ENCODE measurements at regions not wholly inside any gene's neighbourhood (a gene's known extent, or its start where the extent isn't known, plus 50 kb on each side); places are given as distances from the start of the nearest gene placed in this dataset.

DNA sequence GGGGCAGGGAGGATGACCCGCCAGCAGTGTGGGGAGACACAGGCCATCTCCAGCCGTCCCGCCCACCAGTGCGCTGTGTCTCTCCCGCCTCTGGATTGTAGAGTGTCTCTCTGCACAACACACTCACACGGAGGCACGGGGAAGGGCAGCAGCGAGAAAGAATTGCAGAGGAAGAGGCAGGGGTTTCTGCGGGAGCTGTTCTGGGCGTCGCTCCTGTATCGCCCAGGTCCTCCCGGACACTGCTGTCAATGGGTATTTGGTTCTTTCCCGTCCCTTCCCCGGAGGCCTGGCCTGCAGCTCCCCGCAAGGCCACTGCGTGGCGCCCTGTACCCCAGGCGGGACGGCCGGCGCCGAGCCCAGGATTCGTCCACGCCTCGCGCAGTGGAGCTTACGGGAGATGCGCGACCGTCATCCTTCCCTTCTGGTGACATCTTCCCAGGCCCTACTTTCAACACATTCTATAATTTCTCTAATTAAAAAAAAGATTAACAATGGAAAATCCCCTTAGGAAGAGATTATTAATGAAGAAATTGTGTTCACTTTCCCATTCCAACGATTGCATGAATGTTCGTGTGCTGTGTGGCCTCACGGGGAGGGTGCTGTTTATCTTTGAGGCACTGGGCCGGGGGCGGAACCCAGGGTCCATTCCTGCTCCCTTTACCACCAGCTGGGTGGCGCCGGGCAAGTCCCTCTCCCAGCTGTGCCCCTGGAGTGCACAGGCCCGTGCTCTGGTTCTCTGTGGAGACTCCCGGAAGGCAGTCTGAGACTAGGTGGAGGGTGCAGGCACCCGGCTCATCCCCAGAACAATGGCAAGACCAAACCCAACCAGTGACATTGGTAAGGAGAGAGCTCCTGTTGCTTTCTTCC, 95.7 kb downstream of the CPZ start:
- H3K36me3 ChIP-seq (ENCODE audit: insufficient read depth, low read depth, low read length) = no peaks in the 10 kb centered on the region
- H3K4me3 ChIP-seq (ENCODE audit: low read length) = no peak overlapping the region
- no peaks in the 10 kb centered on the region for H3K9me3 ChIP-seq (ENCODE audit: insufficient read depth, low read depth, low read length)
- no peaks in the 10 kb centered on the region for H3K4me1 ChIP-seq (ENCODE audit: insufficient read depth, low read length)
- H3K27ac ChIP-seq (ENCODE audit: low read length) = no peak overlapping the region
- no peak overlapping the region for H3K9ac ChIP-seq (ENCODE audit: low read depth, low read length)
- H3K27me3 ChIP-seq (ENCODE audit: insufficient read depth, low read length) = peaks cover 73% of the 10 kb centered on the region

DNA sequence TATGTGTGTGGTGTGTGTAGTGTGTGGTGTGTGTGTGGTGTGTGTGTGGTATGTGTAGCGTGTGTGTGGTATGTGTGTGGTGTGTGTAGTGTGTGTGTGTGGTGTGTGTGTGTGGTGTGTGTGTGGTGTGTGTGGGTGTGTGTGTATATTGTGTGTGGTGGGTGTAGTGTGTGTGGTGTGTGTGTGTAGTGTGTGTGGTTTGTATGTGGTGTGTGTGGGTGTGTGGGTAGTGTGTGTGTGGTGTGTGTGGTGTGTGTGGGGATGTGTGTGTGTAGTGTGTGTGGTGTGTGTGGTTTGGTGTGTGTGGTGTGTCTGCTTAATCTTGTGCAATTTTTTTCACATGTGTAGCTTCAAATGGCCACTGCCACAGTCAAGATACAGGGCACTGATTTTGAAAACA, 94.5 kb downstream of the CPZ start:
- Histone ChIP-seq H3K4me1 (ENCODE audit: insufficient read depth, low read length) (no peaks in the 10 kb centered on the region), H3K9me3 (ENCODE audit: insufficient read depth, low read depth, low read length) (no peaks in the 10 kb centered on the region), H3K36me3 (ENCODE audit: insufficient read depth, low read depth, low read length) (no peaks in the 10 kb centered on the region), H3K27ac (ENCODE audit: low read length) (no peak overlapping the region), H3K27me3 (ENCODE audit: insufficient read depth, low read length) (peaks cover 73% of the 10 kb centered on the region), H3K9ac (ENCODE audit: low read depth, low read length) (no peak overlapping the region), H3K4me3 (ENCODE audit: low read length) (no peak overlapping the region)

DNA sequence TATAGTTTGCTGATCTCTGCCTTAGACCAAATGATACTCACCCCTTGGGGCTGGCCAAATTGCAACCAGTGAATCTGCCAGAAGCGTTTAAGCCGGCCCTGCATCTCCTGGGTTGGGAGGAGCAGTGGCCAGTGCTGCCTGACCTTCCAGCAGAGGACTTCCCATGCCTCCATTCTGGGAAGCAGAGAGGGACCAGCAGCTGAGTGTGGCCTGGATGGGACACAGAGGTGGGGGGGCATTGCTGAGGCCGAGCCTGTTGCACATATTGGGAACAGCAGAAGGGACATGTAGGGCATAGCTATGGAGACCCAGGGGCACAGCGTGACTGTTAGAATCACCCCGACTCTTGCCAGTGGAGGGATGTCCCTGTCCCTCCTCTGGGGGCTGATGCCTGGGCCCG, 93.3 kb downstream of the CPZ start:
- H3K4me1 ChIP-seq (ENCODE audit: insufficient read depth, low read length) = no peaks in the 10 kb centered on the region

DNA sequence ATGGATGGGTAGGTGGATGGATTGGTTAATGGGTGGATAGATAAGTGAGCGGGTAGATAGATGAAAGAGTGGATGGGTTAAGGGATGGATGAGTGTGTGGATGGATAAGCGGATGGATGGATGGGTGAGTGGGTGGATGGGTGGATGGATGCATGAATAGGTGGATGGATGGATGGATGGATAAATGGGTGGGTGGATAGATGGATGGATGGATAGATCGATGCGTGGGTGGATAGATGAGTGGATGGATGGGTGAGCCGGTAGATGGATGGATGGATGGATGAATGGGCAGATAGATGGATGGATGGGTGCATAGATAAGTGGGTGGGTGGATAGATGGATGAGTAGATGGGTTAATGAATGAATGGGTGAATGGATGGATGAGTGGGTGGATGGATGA, 90.9 kb downstream of the CPZ start:
- Histone ChIP-seq H3K4me3 (ENCODE audit: low read length) (no peak overlapping the region), H3K27ac (ENCODE audit: low read length) (no peak overlapping the region), H3K36me3 (ENCODE audit: insufficient read depth, low read depth, low read length) (no peaks in the 10 kb centered on the region), H3K9me3 (ENCODE audit: insufficient read depth, low read depth, low read length) (no peaks in the 10 kb centered on the region), H3K27me3 (ENCODE audit: insufficient read depth, low read length) (peaks cover 56% of the 10 kb centered on the region), H3K9ac (ENCODE audit: low read depth, low read length) (no peak overlapping the region), H3K4me1 (ENCODE audit: insufficient read depth, low read length) (no peaks in the 10 kb centered on the region)

More for the DNA sequence above, 93.3 kb downstream of the CPZ start:
- H3K9ac ChIP-seq (ENCODE audit: low read depth, low read length) = no peak overlapping the region
- H3K4me3 ChIP-seq (ENCODE audit: low read length) = no peak overlapping the region
- peaks cover 71% of the 10 kb centered on the region for H3K27me3 ChIP-seq (ENCODE audit: insufficient read depth, low read length)
- H3K27ac ChIP-seq (ENCODE audit: low read length) = no peak overlapping the region
- no peaks in the 10 kb centered on the region for H3K9me3 ChIP-seq (ENCODE audit: insufficient read depth, low read depth, low read length)
- no peaks in the 10 kb centered on the region for H3K36me3 ChIP-seq (ENCODE audit: insufficient read depth, low read depth, low read length)

DNA sequence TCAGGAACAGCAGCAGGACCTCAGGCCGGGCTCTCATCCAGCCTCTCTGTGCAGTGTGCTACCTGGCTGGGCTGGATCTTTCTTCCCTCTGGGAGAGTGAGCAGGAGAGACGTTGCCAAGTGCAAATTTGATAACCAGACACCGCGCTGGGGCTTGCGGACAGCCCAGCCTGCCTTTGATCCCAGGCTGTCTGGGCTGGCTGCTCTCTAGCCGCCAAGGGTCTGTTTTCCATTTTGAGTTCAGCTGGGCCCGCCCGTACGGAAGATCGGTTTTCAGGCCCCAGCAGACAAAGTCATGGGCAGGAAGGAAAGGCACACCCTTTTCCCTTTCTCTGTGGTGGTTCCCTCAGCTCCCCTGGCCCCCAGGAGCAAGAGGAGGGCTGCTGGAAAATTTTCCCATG, 90.2 kb downstream of the CPZ start:
- H3K27ac ChIP-seq (ENCODE audit: low read length) = no peak overlapping the region
- no peak overlapping the region for H3K9ac ChIP-seq (ENCODE audit: low read depth, low read length)
- H3K27me3 ChIP-seq (ENCODE audit: insufficient read depth, low read length) = peaks cover 49% of the 10 kb centered on the region
- no peaks in the 10 kb centered on the region for H3K4me1 ChIP-seq (ENCODE audit: insufficient read depth, low read length)
- no peaks in the 10 kb centered on the region for H3K36me3 ChIP-seq (ENCODE audit: insufficient read depth, low read depth, low read length)
- H3K9me3 ChIP-seq (ENCODE audit: insufficient read depth, low read depth, low read length) = no peaks in the 10 kb centered on the region
- no peak overlapping the region for H3K4me3 ChIP-seq (ENCODE audit: low read length)

DNA sequence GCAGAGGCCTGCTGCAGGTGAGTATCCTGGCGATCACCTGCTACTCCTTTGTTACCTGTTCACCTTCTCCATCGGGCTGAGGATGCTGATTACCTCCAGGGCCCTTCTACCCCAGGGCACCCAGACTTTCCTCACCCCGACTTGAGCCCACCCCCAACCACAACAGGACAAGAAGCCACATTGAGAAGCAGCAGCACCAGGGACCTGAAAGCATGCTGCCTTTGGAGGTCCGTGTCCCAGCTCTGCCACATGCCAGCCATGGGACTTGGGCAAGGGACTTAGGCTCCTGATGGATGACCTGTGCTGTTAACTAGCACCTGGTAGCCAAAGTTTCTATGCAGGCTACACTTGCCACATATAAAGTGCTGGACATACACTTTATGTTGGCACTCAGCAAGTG, 89.7 kb downstream of the CPZ start:
- H3K36me3 ChIP-seq (ENCODE audit: insufficient read depth, low read depth, low read length) = no peaks in the 10 kb centered on the region
- H3K4me3 ChIP-seq (ENCODE audit: low read length) = no peak overlapping the region
- H3K9me3 ChIP-seq (ENCODE audit: insufficient read depth, low read depth, low read length) = no peaks in the 10 kb centered on the region
- H3K9ac ChIP-seq (ENCODE audit: low read depth, low read length) = no peak overlapping the region
- no peak overlapping the region for H3K27ac ChIP-seq (ENCODE audit: low read length)
- H3K27me3 ChIP-seq (ENCODE audit: insufficient read depth, low read length) = peaks cover 44% of the 10 kb centered on the region
- no peaks in the 10 kb centered on the region for H3K4me1 ChIP-seq (ENCODE audit: insufficient read depth, low read length)

DNA sequence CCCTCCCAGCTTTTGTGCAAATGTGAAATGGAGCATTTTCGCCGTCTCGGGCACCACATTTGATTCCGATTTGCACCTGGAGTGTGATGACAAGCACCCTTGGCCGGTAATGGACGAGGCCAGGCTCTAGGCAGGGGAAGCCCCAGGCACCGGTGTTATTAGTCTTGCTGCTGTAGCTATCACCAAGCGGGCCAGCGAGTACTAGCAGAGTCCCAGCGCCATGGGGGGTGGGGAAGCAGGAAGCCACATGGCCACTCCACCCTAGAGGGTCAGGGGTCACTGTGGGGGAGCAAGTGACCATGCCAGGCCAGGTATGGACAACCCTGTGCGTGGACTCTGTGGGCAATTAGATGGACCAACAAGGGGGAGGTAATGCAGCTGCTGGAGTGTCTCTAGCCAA, 88.8 kb downstream of the CPZ start:
- peaks cover 35% of the 10 kb centered on the region for H3K27me3 ChIP-seq (ENCODE audit: insufficient read depth, low read length)
- H3K36me3 ChIP-seq (ENCODE audit: insufficient read depth, low read depth, low read length) = no peaks in the 10 kb centered on the region
- H3K9ac ChIP-seq (ENCODE audit: low read depth, low read length) = no peak overlapping the region
- H3K27ac ChIP-seq (ENCODE audit: low read length) = no peak overlapping the region
- no peaks in the 10 kb centered on the region for H3K9me3 ChIP-seq (ENCODE audit: insufficient read depth, low read depth, low read length)
- H3K4me1 ChIP-seq (ENCODE audit: insufficient read depth, low read length) = no peaks in the 10 kb centered on the region
- no peak overlapping the region for H3K4me3 ChIP-seq (ENCODE audit: low read length)

DNA sequence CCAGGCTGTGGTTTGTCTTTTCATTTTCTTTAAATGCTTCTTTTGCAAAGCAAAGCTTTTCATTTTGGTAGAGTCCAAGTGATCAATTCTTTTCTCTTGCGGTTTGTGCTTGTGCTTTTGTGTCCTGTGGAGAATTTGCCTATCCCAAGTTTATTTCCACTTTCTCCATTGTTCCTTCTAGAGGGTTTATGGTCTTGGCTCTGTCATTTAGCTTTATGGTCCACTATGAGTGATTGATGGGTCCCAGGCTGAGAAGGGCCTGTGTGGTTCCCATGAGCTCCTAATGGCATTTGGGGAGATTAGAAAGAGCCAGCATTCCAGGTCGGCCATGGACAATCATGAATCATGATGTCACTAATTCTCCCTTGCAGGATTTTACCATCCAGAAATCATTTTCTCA, 86.5 kb downstream of the CPZ start:
- Histone ChIP-seq H3K9ac (ENCODE audit: low read depth, low read length) (no peak overlapping the region), H3K27me3 (ENCODE audit: insufficient read depth, low read length) (peaks cover 21% of the 10 kb centered on the region), H3K4me3 (ENCODE audit: low read length) (no peak overlapping the region), H3K36me3 (ENCODE audit: insufficient read depth, low read depth, low read length) (no peaks in the 10 kb centered on the region), H3K4me1 (ENCODE audit: insufficient read depth, low read length) (no peaks in the 10 kb centered on the region), H3K9me3 (ENCODE audit: insufficient read depth, low read depth, low read length) (no peaks in the 10 kb centered on the region), H3K27ac (ENCODE audit: low read length) (no peak overlapping the region)

DNA sequence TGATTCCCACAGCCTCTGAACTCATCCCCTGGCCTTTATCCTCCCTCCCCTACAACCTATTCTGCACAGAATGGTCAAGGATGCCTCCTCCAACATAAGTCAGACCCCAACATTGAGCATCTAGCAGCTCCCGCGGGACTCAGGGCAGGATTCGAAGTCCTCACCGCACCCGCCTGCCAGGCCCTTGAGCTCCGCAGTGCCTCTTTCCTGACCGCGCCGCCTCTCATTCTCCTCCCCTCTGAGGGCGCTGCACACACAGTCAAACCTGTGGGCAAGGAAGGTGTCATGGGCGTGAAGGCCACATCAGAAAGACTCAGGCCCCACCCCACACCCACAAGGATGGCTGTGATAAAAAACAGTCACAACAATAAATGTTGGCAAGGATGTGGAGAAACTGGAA, 84.1 kb downstream of the CPZ start:
- peaks cover 28% of the 10 kb centered on the region for H3K27me3 ChIP-seq (ENCODE audit: insufficient read depth, low read length)
- H3K9ac ChIP-seq (ENCODE audit: low read depth, low read length) = no peak overlapping the region

DNA sequence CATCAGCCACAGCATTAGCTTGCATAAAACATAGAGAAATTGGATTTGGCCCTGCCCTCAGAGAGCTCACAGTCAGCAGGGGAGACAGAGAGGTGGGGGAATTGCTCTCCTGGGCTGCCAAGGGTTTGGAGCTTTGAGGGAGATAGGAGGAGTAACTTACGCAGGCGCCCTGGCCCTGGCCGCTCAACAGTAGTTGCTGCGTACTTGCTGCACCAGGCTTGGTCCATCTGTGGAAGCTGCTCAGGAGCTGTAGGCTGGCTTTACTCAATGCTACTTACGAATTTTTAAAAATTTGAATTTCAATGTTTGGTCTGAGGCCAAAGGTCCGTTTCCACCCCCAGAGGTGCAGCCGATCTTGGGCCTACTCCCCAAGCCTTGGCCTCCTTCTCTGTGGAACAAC, 83.3 kb downstream of the CPZ start:
- H3K9me3 ChIP-seq (ENCODE audit: insufficient read depth, low read depth, low read length) = no peaks in the 10 kb centered on the region
- H3K27me3 ChIP-seq (ENCODE audit: insufficient read depth, low read length) = peaks cover 31% of the 10 kb centered on the region
- H3K36me3 ChIP-seq (ENCODE audit: insufficient read depth, low read depth, low read length) = no peaks in the 10 kb centered on the region
- H3K4me3 ChIP-seq (ENCODE audit: low read length) = no peak overlapping the region
- H3K4me1 ChIP-seq (ENCODE audit: insufficient read depth, low read length) = no peaks in the 10 kb centered on the region
- no peak overlapping the region for H3K27ac ChIP-seq (ENCODE audit: low read length)
- no peak overlapping the region for H3K9ac ChIP-seq (ENCODE audit: low read depth, low read length)

More for the DNA sequence above, 84.1 kb downstream of the CPZ start:
- Histone ChIP-seq H3K4me1 (ENCODE audit: insufficient read depth, low read length) (no peaks in the 10 kb centered on the region), H3K9me3 (ENCODE audit: insufficient read depth, low read depth, low read length) (no peaks in the 10 kb centered on the region), H3K36me3 (ENCODE audit: insufficient read depth, low read depth, low read length) (no peaks in the 10 kb centered on the region), H3K27ac (ENCODE audit: low read length) (no peak overlapping the region), H3K4me3 (ENCODE audit: low read length) (no peak overlapping the region)

DNA sequence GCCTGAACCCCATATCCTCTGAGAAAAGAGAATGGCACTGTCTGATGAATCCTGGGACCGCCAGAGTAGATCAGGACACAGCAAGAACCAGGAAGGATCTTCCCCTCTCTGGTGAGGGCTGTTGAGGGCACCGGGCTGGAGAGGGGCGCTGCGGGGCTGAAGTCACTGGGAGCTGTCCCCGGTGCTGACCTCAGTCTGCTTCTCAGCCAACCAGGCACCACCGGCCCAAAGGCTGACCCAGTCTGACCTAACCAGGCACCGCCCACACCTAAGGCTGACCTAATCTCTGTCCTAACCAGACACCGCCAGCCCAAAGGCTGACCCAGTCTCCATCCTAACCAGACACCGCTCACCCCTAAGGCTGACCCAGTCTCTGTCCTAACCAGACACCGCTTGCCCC, 82.8 kb downstream of the CPZ start:
- H3K9me3 ChIP-seq (ENCODE audit: insufficient read depth, low read depth, low read length) = no peaks in the 10 kb centered on the region
- H3K4me1 ChIP-seq (ENCODE audit: insufficient read depth, low read length) = no peaks in the 10 kb centered on the region
- H3K27me3 ChIP-seq (ENCODE audit: insufficient read depth, low read length) = peaks cover 31% of the 10 kb centered on the region
- no peak overlapping the region for H3K9ac ChIP-seq (ENCODE audit: low read depth, low read length)
- H3K4me3 ChIP-seq (ENCODE audit: low read length) = no peak overlapping the region
- H3K27ac ChIP-seq (ENCODE audit: low read length) = no peak overlapping the region
- no peaks in the 10 kb centered on the region for H3K36me3 ChIP-seq (ENCODE audit: insufficient read depth, low read depth, low read length)

DNA sequence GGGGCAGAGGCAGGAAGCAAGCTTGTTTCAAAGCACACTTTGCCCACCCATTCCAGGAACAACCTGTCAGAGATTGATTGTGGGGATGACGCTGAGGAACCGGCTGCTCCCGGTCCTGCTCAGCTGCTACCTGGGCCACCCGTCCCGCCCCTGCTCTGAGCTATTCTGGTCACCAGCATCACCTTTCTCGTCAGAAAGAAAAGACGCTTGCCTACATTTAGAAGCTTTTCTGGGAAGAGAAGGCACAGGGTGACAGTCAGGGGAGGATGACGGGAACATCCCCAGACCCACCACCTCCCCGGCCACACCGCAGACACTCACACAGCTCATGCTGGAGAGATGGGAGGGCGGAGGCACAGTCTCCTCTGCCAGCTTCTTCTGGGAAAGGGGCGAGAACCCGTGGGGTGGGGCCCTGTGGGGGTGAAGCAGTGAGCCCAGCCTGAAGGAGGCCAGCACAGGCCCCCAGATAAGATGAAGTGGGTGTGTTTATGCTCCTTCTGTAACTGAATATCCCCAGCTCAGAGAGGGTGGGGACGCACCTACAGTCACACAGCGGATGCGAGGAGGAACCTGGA, 81.8 kb downstream of the CPZ start:
- no peaks in the 10 kb centered on the region for H3K36me3 ChIP-seq (ENCODE audit: insufficient read depth, low read depth, low read length)
- H3K9ac ChIP-seq (ENCODE audit: low read depth, low read length) = no peak overlapping the region
- no peak overlapping the region for H3K4me3 ChIP-seq (ENCODE audit: low read length)
- H3K27me3 ChIP-seq (ENCODE audit: insufficient read depth, low read length) = peaks cover 22% of the 10 kb centered on the region; the same call in 1 of the 2 replicates
- H3K9me3 ChIP-seq (ENCODE audit: insufficient read depth, low read depth, low read length) = no peaks in the 10 kb centered on the region
- H3K4me1 ChIP-seq (ENCODE audit: insufficient read depth, low read length) = no peaks in the 10 kb centered on the region
- no peak overlapping the region for H3K27ac ChIP-seq (ENCODE audit: low read length)
